Fibroblast of lung (primary cell): ENCODE measurements at regions not wholly inside any gene's neighbourhood (a gene's known extent, or its start where the extent isn't known, plus 50 kb on each side); places are given as distances from the start of the nearest gene placed in this dataset.

Experiments used
- EZH2 ChIP-seq: IDR thresholded peaks from 2 replicates; pipeline ENCODE4 v1.5.1; 2012; ENCODE audit warnings: low read length, control low read depth, mild to moderate bottlenecking; ENCODE audit errors: missing control alignments
- TF ChIP-seq, protein P1 (sequence below), 2 donors: IDR thresholded peaks in 1 of 2; conservative IDR thresholded peaks in 1 of 2; 1 replicate in 1 of 2; 2 replicates in 1 of 2; pipeline ENCODE4 v1.5.1; 2011 to 2012; ENCODE audit warnings: low read length in 2 of 2, control low read depth in 1 of 2, inconsistent platforms in 1 of 2, low read depth in 1 of 2, mild to moderate bottlenecking in 1 of 2

GRCh38 chr17:78294776-78295175 is 63.3 kb downstream of the TMEM235 start:
- TF ChIP-seq, protein P1, sequence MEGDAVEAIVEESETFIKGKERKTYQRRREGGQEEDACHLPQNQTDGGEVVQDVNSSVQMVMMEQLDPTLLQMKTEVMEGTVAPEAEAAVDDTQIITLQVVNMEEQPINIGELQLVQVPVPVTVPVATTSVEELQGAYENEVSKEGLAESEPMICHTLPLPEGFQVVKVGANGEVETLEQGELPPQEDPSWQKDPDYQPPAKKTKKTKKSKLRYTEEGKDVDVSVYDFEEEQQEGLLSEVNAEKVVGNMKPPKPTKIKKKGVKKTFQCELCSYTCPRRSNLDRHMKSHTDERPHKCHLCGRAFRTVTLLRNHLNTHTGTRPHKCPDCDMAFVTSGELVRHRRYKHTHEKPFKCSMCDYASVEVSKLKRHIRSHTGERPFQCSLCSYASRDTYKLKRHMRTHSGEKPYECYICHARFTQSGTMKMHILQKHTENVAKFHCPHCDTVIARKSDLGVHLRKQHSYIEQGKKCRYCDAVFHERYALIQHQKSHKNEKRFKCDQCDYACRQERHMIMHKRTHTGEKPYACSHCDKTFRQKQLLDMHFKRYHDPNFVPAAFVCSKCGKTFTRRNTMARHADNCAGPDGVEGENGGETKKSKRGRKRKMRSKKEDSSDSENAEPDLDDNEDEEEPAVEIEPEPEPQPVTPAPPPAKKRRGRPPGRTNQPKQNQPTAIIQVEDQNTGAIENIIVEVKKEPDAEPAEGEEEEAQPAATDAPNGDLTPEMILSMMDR (conservative IDR thresholded peaks at IDR 0.05 in 1 of 2, IDR thresholded peaks at IDR 0.05 in 1 of 2; ENCODE audit: low read depth in 1 of 2, low read length in 2 of 2) = no peak
- TF ChIP-seq EZH2 = no peak
